ENCODE measurements at regions not wholly inside any gene's neighbourhood (a gene's known extent, or its start where the extent isn't known, plus 50 kb on each side); places are given as distances from the start of the nearest gene placed in this dataset.

DNA sequence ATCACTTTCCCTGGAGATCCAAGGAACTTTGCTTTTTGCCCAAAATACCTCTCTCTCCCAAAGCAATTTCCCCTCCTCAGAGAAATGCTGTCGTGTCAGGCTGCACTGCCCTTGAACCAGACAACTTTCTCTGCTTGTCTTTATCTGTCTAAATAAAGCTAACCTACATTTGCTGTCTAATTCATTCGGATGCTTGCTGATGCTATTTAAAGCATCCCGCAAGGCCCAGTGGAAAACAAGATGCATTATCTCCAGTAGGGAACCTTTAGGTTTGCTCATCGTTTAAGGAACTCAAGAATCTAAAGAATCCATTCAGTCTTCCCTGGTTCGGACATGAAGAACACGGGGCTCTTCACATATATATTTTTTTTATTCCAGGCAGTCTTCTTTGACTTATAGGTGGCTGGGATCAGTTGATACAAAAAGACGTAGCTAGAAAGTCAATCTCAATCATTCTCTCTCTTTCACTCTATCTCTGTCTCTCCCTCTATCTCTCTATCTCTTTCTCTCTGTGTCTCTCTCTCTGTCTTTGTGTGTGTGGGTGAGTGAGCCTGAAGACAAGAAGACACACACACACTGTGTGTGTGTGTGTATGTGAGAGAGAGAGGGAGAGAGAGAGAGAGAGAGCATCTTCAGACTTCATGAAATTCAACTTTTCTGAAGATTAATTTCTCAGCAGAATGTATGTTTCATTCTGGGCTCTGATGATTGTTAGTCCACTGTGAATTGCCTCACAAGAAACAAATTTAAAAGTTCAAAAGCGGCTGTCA is 92.8 kb upstream of the MKLN1 start:
- Mint-ChIP-seq H3K4me1 (ENCODE audit: insufficient read depth, unreplicated experiment) (peaks cover 36% of the 10 kb centered on the region), H3K4me3 (ENCODE audit: unreplicated experiment) (peak overlapping the region; percentile 52), H3K9me3 (ENCODE audit: unreplicated experiment) (no peaks in the 10 kb centered on the region), H3K36me3 (ENCODE audit: insufficient read depth, unreplicated experiment) (no peaks in the 10 kb centered on the region), H3K27ac (ENCODE audit: low read depth, unreplicated experiment) (peak overlapping the region; percentile 100), H3K27me3 (ENCODE audit: insufficient read depth, unreplicated experiment) (no peaks in the 10 kb centered on the region)
- ChIA-PET CTCF (interaction anchor here (0.6 to 1.0 kb wide), 2 partner anchors 11 to 44 kb away, joined by 3 to 4 read pairs; no protein-coding TSS in a partner anchor), POLR2A (interaction anchor here (0.7 to 1.8 kb wide), 5 partner anchors 15 to 255 kb away, joined by 3 to 9 read pairs (median 7); partner anchors contain the start of gene MKLN1)
- TF ChIP-seq, protein P1, sequence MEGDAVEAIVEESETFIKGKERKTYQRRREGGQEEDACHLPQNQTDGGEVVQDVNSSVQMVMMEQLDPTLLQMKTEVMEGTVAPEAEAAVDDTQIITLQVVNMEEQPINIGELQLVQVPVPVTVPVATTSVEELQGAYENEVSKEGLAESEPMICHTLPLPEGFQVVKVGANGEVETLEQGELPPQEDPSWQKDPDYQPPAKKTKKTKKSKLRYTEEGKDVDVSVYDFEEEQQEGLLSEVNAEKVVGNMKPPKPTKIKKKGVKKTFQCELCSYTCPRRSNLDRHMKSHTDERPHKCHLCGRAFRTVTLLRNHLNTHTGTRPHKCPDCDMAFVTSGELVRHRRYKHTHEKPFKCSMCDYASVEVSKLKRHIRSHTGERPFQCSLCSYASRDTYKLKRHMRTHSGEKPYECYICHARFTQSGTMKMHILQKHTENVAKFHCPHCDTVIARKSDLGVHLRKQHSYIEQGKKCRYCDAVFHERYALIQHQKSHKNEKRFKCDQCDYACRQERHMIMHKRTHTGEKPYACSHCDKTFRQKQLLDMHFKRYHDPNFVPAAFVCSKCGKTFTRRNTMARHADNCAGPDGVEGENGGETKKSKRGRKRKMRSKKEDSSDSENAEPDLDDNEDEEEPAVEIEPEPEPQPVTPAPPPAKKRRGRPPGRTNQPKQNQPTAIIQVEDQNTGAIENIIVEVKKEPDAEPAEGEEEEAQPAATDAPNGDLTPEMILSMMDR (IDR thresholded peaks at IDR 0.05; ENCODE audit: unreplicated experiment) = no peak
- DNase-seq (ENCODE audit: unreplicated experiment) = no peak
- intact Hi-C loops (cut with micrococcal nuclease) = loop anchor here (2.0 kb wide), 1 partner anchor 126 kb away; no protein-coding TSS in a partner anchor
- TSS peak; percentile 97 for BruUV-seq (replicated peaks)

DNA sequence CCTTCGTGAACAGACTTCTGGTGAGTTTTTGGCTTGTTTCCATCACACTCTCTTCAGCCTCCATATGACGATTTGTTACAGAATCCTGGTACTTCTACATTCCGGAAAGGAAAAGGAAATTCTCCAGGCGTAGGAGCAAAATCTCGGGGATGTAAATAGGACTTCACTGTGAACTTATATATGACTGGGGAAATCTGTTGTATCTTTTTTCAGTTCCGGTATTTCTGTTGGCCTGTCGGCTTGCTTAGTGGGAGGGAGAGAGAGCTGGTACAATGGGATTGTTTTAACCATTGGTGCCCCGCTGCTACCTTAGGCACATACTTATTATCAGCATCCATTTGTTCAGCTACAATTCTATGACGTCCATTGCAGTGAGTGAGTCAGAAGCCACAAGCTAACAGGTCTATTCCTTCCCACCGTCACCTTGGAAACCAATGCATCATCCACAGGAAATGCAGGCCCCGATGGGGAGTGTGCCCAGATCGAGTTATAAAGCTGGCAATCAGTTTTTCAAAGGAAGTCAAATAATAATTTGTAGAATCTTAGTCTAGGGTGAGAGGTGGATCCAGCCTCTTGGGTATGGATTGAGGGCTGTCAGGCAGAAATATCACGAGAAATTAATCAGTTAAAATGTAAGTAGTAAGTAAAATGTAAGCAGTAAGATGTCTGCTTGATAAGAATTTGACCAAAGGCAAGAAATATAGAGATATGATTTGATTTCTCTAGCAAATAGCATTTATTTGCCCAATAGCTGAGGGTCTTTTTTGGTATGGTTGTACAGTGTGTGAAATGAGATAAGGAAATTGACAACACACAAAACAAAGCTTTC is 92.0 kb upstream of the MKLN1 start:
- Mint-ChIP-seq H3K27me3 (ENCODE audit: insufficient read depth, unreplicated experiment) (no peaks in the 10 kb centered on the region), H3K4me3 (ENCODE audit: unreplicated experiment) (peak overlapping the region; percentile 52), H3K27ac (ENCODE audit: low read depth, unreplicated experiment) (peak overlapping the region; percentile 100), H3K36me3 (ENCODE audit: insufficient read depth, unreplicated experiment) (no peaks in the 10 kb centered on the region), H3K9me3 (ENCODE audit: unreplicated experiment) (no peaks in the 10 kb centered on the region), H3K4me1 (ENCODE audit: insufficient read depth, unreplicated experiment) (peaks cover 36% of the 10 kb centered on the region)
- TF ChIP-seq, protein P1 (IDR thresholded peaks at IDR 0.05; ENCODE audit: unreplicated experiment) = no peak
- intact Hi-C loops (cut with micrococcal nuclease) = loop anchor here (2.0 kb wide), 1 partner anchor 127 kb away; no protein-coding TSS in a partner anchor
- BruUV-seq (replicated peaks) = TSS peak; percentile 96
- ChIA-PET CTCF (interaction anchor here (0.6 to 1.2 kb wide), 3 partner anchors 8 to 43 kb away, joined by 3 read pairs; no protein-coding TSS in a partner anchor), POLR2A (interaction anchor here (0.7 to 1.8 kb wide), 6 partner anchors 14 to 256 kb away, joined by 3 to 9 read pairs (median 6); partner anchors contain the start of gene MKLN1)
- peak; percentile 97 for DNase-seq (ENCODE audit: unreplicated experiment)

DNA sequence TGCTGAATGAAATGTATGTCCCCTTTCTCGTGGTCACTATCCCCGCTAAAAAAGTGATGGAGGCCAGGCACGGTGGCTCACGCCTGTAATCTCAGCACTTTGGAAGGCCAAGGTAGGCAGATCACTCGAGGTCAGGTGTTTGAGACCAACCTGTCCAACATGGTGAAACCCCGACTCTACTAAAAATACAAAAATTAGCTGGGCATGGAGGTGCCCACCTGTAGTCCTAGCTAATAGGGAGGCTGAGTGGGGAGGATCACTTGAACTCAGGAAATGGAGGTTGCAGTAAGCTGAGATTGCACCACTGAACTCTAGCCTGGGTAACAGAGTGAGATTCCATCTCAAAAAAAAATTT is 91.4 kb upstream of the MKLN1 start:
- POLR2A ChIA-PET = interaction anchor here (1.2 to 1.8 kb wide), 5 partner anchors 13 to 128 kb away, joined by 3 to 9 read pairs (median 7); partner anchors contain the start of gene MKLN1
- no peak for DNase-seq (ENCODE audit: unreplicated experiment)
- H3K4me1 Mint-ChIP-seq (ENCODE audit: insufficient read depth, unreplicated experiment) = peaks cover 33% of the 10 kb centered on the region
- H3K9me3 Mint-ChIP-seq (ENCODE audit: unreplicated experiment) = no peaks in the 10 kb centered on the region
- peak overlapping the region; percentile 100 for H3K27ac Mint-ChIP-seq (ENCODE audit: low read depth, unreplicated experiment)
- CTCF ChIA-PET = interaction anchor here (0.7 to 1.2 kb wide), 2 partner anchors 38 to 68 kb away, joined by 3 read pairs; no protein-coding TSS in a partner anchor
- BruUV-seq (replicated peaks) = no TSS peak
- H3K36me3 Mint-ChIP-seq (ENCODE audit: insufficient read depth, unreplicated experiment) = no peaks in the 10 kb centered on the region
- H3K27me3 Mint-ChIP-seq (ENCODE audit: insufficient read depth, unreplicated experiment) = no peaks in the 10 kb centered on the region
- H3K4me3 Mint-ChIP-seq (ENCODE audit: unreplicated experiment) = no peak overlapping the region
- TF ChIP-seq, protein P1 (IDR thresholded peaks at IDR 0.05; ENCODE audit: unreplicated experiment) = no peak
- intact Hi-C loops (cut with micrococcal nuclease) = no loop called here
